ENCODE measurements at regions not wholly inside any gene's neighbourhood (a gene's known extent, or its start where the extent isn't known, plus 50 kb on each side); places are given as distances from the start of the nearest gene placed in this dataset.
"Not testable (repeated sequence)": the region's sequence is repeated elsewhere in the genome, so short reads cannot be mapped to it uniquely, and the experiment has no call there.

GRCh38 chr5:92199035-92199434 lies 815.9 kb upstream of the ARRDC3 start:
- TF ChIP-seq REST (IDR thresholded peaks at IDR 0.05; ENCODE audit: insufficient replicate concordance, low read depth); CTCF (IDR thresholded peaks at IDR 0.05; ENCODE audit: insufficient read depth, low read length); SPI1 (IDR thresholded peaks at IDR 0.05; ENCODE audit: borderline replicate concordance, low read depth); GABPA (IDR thresholded peaks at IDR 0.05; ENCODE audit: low read depth); POLR2AphosphoS5 (IDR thresholded peaks at IDR 0.05; ENCODE audit: low read depth): not testable (repeated sequence)

Measured in HL-60 (cell line).